ENCODE measurements at regions not wholly inside any gene's neighbourhood (a gene's known extent, or its start where the extent isn't known, plus 50 kb on each side); places are given as distances from the start of the nearest gene placed in this dataset.

- no TSS peak for BruUV-seq (replicated peaks)
These were observed 502.3 kb upstream of the HS6ST1 start for GRCh38 chr2:128821010-128821409.

DNA sequence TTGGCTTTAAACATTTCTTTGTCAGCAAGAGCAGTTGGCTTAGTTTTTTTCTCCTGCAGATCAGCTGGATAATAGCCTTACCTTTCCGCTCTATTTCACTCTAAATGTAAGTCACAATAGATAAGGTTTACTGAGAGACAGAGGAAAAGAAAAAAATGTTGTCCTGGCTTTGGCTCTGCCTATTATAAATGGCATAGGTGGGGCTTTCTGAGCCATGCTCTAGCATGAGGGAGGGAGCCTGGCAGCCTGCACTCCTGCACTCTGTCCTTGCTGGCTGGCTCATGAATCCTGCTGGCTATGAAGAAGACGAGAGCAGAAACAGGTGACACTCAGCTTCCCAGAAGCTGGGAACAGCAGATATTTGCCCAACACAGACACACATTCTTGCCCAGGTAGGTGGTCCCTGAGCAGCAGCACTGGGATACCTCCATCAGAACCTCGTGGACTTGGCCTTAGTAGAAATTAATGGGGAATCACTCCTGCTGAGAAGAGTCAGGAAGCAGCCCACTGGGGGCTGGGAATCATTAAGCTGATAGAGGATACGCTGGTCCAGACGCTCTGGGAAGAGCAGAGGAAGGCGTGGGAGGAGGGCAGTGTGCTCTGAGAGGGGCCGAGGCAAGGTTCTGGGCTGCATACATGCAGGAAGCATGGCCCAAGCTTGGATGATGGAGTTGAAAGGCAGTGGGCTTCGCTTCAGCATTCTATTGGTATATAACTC is 514.4 kb upstream of the HS6ST1 start:
- Histone ChIP-seq H3K36me3 (ENCODE audit: low read depth, low read length) (no peaks in the 10 kb centered on the region), H3K9ac (ENCODE audit: low read length) (no peak overlapping the region), H3K9me2 (replicated peaks; ENCODE audit: low read length) (no peaks in the 10 kb centered on the region), H3K27ac (ENCODE audit: low read length) (no peak overlapping the region), H3K4me2 (ENCODE audit: low read length) (no peak overlapping the region), H3K79me2 (ENCODE audit: low read length) (no peaks in the 10 kb centered on the region), H3K9me3 (ENCODE audit: low read length) (no peaks in the 10 kb centered on the region), H3F3A (ENCODE audit: low read length, unreplicated experiment) (no peaks in the 10 kb centered on the region), H4K20me1 (ENCODE audit: low read length) (no peaks in the 10 kb centered on the region), H2AFZ (ENCODE audit: low read length) (no peak overlapping the region), H3K4me3 (ENCODE audit: low read length) (no peak overlapping the region), H3K4me1 (ENCODE audit: insufficient read depth, low read length) (no peaks in the 10 kb centered on the region), H3K27me3 (ENCODE audit: low read length) (no peaks in the 10 kb centered on the region)
- ChIA-PET CTCF (no interaction called here), POLR2A (ENCODE audit: unreplicated experiment) (no interaction called here)
- TF ChIP-seq CTCF (conservative IDR thresholded peaks at IDR 0.05; ENCODE audit: low read depth, low read length) (no peak), EZH2 (IDR thresholded peaks at IDR 0.05; ENCODE audit: low read length, unreplicated experiment) (no peak), EZH2phosphoT487 (IDR thresholded peaks at IDR 0.05; ENCODE audit: borderline replicate concordance, low read length) (no peak)
- ATAC-seq (no peak), DNase-seq (no peak)
- BruUV-seq (replicated peaks): no TSS peak
- intact Hi-C loops (cut with micrococcal nuclease): no loop called here

More at GRCh38 chr2:128821010-128821409, 502.3 kb upstream of the HS6ST1 start:
- no peak for DNase-seq
- no peaks in the 10 kb centered on the region for H3K79me2 ChIP-seq (ENCODE audit: low read length)
- H4K20me1 ChIP-seq (ENCODE audit: low read length): no peaks in the 10 kb centered on the region
- no peaks in the 10 kb centered on the region for H3K9me2 ChIP-seq (replicated peaks; ENCODE audit: low read length)
- no peak for ATAC-seq
- no peaks in the 10 kb centered on the region for H3K9me3 ChIP-seq (ENCODE audit: low read length)
- no peaks in the 10 kb centered on the region for H3F3A ChIP-seq (ENCODE audit: low read length, unreplicated experiment)
- intact Hi-C loops (cut with micrococcal nuclease): no loop called here
- no peak overlapping the region for H3K4me3 ChIP-seq (ENCODE audit: low read length)
- H3K27me3 ChIP-seq (ENCODE audit: low read length): peaks cover 13% of the 10 kb centered on the region; the same call in 1 of the 2 replicates
- no peak overlapping the region for H2AFZ ChIP-seq (ENCODE audit: low read length)
- ChIA-PET POLR2A (ENCODE audit: unreplicated experiment) (no interaction called here), CTCF (no interaction called here)
- H3K9ac ChIP-seq (ENCODE audit: low read length): no peak overlapping the region
- H3K4me1 ChIP-seq (ENCODE audit: insufficient read depth, low read length): no peaks in the 10 kb centered on the region
- no peak overlapping the region for H3K4me2 ChIP-seq (ENCODE audit: low read length)
- no peaks in the 10 kb centered on the region for H3K36me3 ChIP-seq (ENCODE audit: low read depth, low read length)
- TF ChIP-seq EZH2 (IDR thresholded peaks at IDR 0.05; ENCODE audit: low read length, unreplicated experiment): no peak
- TF ChIP-seq CTCF (conservative IDR thresholded peaks at IDR 0.05; ENCODE audit: low read depth, low read length): no peak
- no peak for TF ChIP-seq EZH2phosphoT487 (IDR thresholded peaks at IDR 0.05; ENCODE audit: borderline replicate concordance, low read length)
- no peak overlapping the region for H3K27ac ChIP-seq (ENCODE audit: low read length)

DNA sequence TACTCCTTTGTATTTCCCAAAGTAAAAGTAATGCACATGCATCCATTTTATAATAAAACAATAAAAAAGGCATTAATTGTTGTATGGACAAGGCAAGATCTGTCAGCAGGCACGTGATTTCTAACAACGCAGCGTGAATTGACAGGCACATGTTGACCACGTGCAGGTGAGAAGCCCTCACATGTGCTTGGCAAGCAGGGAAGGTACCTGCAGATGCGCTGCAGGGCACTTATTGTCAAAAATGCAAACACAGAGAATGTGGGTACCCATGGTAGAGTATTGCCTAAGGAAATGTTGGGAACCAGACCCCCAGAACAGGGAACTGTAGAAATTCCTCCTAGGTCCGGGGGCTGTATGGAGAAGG is 515.0 kb upstream of the HS6ST1 start:
- H3K9me2 ChIP-seq (replicated peaks; ENCODE audit: low read length): no peaks in the 10 kb centered on the region
- H3K4me1 ChIP-seq (ENCODE audit: insufficient read depth, low read length): no peaks in the 10 kb centered on the region
- intact Hi-C loops (cut with micrococcal nuclease): no loop called here
- DNase-seq: no peak
- no peak overlapping the region for H3K4me3 ChIP-seq (ENCODE audit: low read length)
- TF ChIP-seq EZH2 (IDR thresholded peaks at IDR 0.05; ENCODE audit: low read length, unreplicated experiment) (no peak), EZH2phosphoT487 (IDR thresholded peaks at IDR 0.05; ENCODE audit: borderline replicate concordance, low read length) (no peak), CTCF (conservative IDR thresholded peaks at IDR 0.05; ENCODE audit: low read depth, low read length) (no peak)
- H3K27me3 ChIP-seq (ENCODE audit: low read length): no peaks in the 10 kb centered on the region
- H3K27ac ChIP-seq (ENCODE audit: low read length): no peak overlapping the region
- H3K4me2 ChIP-seq (ENCODE audit: low read length): no peak overlapping the region
- H4K20me1 ChIP-seq (ENCODE audit: low read length): no peaks in the 10 kb centered on the region
- POLR2A ChIA-PET (ENCODE audit: unreplicated experiment): no interaction called here
- H2AFZ ChIP-seq (ENCODE audit: low read length): no peak overlapping the region
- no peak overlapping the region for H3K9ac ChIP-seq (ENCODE audit: low read length)
- no peaks in the 10 kb centered on the region for H3K36me3 ChIP-seq (ENCODE audit: low read depth, low read length)
- no peaks in the 10 kb centered on the region for H3K9me3 ChIP-seq (ENCODE audit: low read length)
- H3K79me2 ChIP-seq (ENCODE audit: low read length): no peaks in the 10 kb centered on the region
- no peak for ATAC-seq
- BruUV-seq (replicated peaks): no TSS peak
- no peaks in the 10 kb centered on the region for H3F3A ChIP-seq (ENCODE audit: low read length, unreplicated experiment)
- CTCF ChIA-PET: no interaction called here
